AG09319 (cell line): ENCODE measurements at regions not wholly inside any gene's neighbourhood (a gene's known extent, or its start where the extent isn't known, plus 50 kb on each side); places are given as distances from the start of the nearest gene placed in this dataset.

Source experiments
- DNase-seq: peaks from one replicate; pipeline ENCODE4 v3.0.0-alpha.2; 2010; ENCODE audit warnings: low read depth; ENCODE audit errors: extremely low read depth
- CTCF ChIP-seq: IDR thresholded peaks from 2 replicates; pipeline ENCODE4 v1.5.1; 2011; ENCODE audit warnings: low read depth, mild to moderate bottlenecking, inconsistent platforms, low read length, moderate library complexity

DNA sequence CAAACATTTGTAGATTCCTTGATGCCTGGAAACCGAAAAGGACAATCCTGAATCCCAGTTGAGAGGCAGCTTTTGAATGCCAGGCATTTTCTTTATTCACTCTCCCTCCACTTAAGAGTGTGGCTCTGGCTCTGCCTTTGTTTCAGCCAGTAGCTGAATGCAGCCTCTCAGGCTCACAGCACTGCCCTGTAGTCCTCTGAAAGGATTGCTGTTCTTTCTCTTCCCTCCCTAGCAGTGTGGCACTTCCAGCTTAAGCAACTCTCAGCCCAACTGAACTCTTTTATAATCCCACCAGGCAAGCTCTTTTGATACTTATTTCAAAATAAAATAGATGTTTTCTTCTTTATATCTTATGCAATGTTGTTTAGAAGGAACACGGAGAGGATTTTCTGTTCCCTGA is 415.6 kb downstream of the GJA1 start:
- TF ChIP-seq CTCF: no peak
- DNase-seq: no peak

GRCh38 chr6:121853686-121854085 is 418.2 kb downstream of the GJA1 start:
- no peak for DNase-seq
- TF ChIP-seq CTCF: no peak

GRCh38 chr6:121855521-121855920 is 420.1 kb downstream of the GJA1 start:
- TF ChIP-seq CTCF: no peak
- DNase-seq: no peak

DNA sequence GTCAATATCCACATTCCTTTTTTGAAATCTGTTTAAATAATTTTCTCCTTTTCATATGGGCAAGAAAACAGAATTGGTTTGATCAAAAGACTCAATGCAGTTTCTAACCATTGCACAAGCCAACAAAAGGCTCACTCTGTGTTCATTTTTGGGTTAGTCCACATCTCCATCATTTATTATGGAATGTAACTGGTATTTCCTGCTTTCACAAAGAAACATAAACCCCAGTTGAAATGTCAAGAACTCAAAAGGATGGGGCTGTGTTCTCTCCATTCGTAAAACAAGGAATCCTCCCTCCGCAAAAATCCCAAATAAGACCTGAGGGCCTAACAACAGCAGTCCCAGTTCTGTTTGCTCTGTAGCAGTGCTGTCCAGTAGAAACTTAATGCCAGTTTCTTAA is 420.9 kb downstream of the GJA1 start:
- DNase-seq: no peak
- no peak for TF ChIP-seq CTCF

DNA sequence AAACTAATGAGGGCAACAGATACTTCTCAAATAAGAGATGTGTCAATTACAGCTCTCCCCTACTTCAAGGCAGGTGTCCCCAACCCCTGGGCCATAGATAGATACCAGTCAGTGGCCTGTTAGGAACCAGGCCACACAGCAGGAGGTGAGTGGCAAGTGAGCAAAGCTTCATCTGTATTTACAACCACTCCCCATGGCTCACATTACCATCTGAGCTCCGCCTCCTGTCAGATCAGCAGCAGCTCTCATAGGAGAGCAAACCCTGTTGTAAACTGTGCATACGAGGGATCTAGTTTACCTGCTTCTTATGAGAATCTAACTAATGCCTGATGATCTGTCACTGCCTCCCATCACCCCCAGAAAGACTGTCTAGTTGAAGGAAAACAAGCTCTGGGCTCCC is 422.1 kb downstream of the GJA1 start:
- TF ChIP-seq CTCF: no peak
- DNase-seq: no peak

- TF ChIP-seq CTCF: no peak
- DNase-seq: no peak
Observed at GRCh38 chr6:121858310-121858709, 422.9 kb downstream of the GJA1 start.

DNA sequence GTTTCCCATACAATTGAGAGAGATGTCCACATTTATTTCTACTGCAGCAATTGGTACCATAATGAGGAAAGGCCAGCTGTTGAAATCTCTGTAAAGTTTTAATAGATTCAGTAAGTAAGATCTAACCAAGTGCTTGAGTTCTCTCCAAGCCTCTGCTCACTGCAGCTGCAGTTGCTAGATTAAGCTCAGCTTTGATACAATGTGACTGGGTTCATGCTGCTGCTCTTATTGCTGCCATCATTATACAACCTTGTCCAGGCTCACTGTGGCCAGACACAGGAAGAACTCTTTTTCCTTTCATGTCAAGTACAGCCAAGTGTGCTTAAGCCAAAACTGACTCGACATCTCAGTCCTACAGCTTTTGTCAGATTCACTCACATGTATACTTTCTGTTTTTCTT is 423.5 kb downstream of the GJA1 start:
- no peak for DNase-seq
- no peak for TF ChIP-seq CTCF
